Liver (tissue), 7 donors: ENCODE measurements at regions not wholly inside any gene's neighbourhood (a gene's known extent, or its start where the extent isn't known, plus 50 kb on each side); places are given as distances from the start of the nearest gene placed in this dataset.

ENCODE experiments used
- DNase-seq: peaks from one replicate; pipeline ENCODE4 v3.0.0-alpha.2; 2017; ENCODE audit warnings: low spot score
- H3K27ac ChIP-seq, 2 donors: one replicate each; pipeline ENCODE4 v1.7.0; 2013; ENCODE audit warnings: inconsistent platforms in 2 of 2, low read length in 2 of 2, control low read depth in 1 of 2, low read depth in 1 of 2, mild to moderate bottlenecking in 1 of 2
- H3K27me3 ChIP-seq, 4 donors: one replicate each; pipeline versions ENCODE4 v1.6.1 to v1.7.0; 2013; ENCODE audit warnings: low read length in 3 of 4, inconsistent platforms in 1 of 4, mild to moderate bottlenecking in 1 of 4, moderate library complexity in 1 of 4; ENCODE audit not compliant: control insufficient read depth in 4 of 4, insufficient read depth in 4 of 4
- H3K36me3 ChIP-seq, 4 donors: one replicate each; pipeline versions ENCODE4 v1.6.1 to v1.7.0; 2013; ENCODE audit warnings: low read length in 3 of 4, mild to moderate bottlenecking in 3 of 4, low read depth in 1 of 4, moderate library complexity in 1 of 4; ENCODE audit not compliant: control insufficient read depth in 4 of 4, insufficient read depth in 3 of 4
- H3K4me1 ChIP-seq, 4 donors: one replicate each; pipeline versions ENCODE4 v1.6.1 to v1.7.0; 2013; ENCODE audit warnings: low read length in 3 of 4, mild to moderate bottlenecking in 3 of 4, moderate library complexity in 1 of 4; ENCODE audit not compliant: control insufficient read depth in 4 of 4, insufficient read depth in 4 of 4
- H3K4me3 ChIP-seq, 3 donors: one replicate each; pipeline versions ENCODE4 v1.6.1 to v1.7.0; 2013; ENCODE audit warnings: low read length in 3 of 3, control low read depth in 1 of 3, low read depth in 1 of 3, mild to moderate bottlenecking in 1 of 3
- H3K9ac ChIP-seq, 2 donors: one replicate each; pipeline ENCODE4 v1.7.0; 2013; ENCODE audit warnings: low read length in 2 of 2, mild to moderate bottlenecking in 2 of 2, moderate library complexity in 2 of 2, control low read depth in 1 of 2, low read depth in 1 of 2
- H3K9me3 ChIP-seq, 4 donors: one replicate each; pipeline versions ENCODE4 v1.6.1 to v1.7.0; 2013; ENCODE audit warnings: low read length in 3 of 4; ENCODE audit not compliant: control insufficient read depth in 4 of 4
- FOXA1 ChIP-seq: IDR thresholded peaks from 2 replicates; pipeline ENCODE4 v1.6.1; 2016; ENCODE audit warnings: antibody characterized with exemption
- FOXA2 ChIP-seq: IDR thresholded peaks from 2 replicates; pipeline ENCODE4 v1.6.1; 2016; ENCODE audit warnings: antibody characterized with exemption
- GABPA ChIP-seq, 2 donors: IDR thresholded peaks in 1 of 2; conservative IDR thresholded peaks in 1 of 2; 2 replicates each; pipeline ENCODE4 v1.6.1; 2016; ENCODE audit warnings: antibody characterized with exemption in 2 of 2, mild to moderate bottlenecking in 1 of 2, moderate library complexity in 1 of 2
- HNF4A ChIP-seq, 2 donors: conservative IDR thresholded peaks; 2 replicates each; pipeline ENCODE4 v1.6.1; 2016; ENCODE audit warnings: antibody characterized with exemption in 2 of 2, mild to moderate bottlenecking in 2 of 2
- NR2F2 ChIP-seq: IDR thresholded peaks from 2 replicates; pipeline ENCODE4 v1.6.1; 2016; ENCODE audit warnings: antibody characterized with exemption
- RAD21 ChIP-seq, 2 donors: IDR thresholded peaks; 2 replicates each; pipeline ENCODE4 v1.6.1; 2016; ENCODE audit warnings: antibody characterized with exemption in 2 of 2, mild to moderate bottlenecking in 2 of 2
- RXRA ChIP-seq, 2 donors: IDR thresholded peaks; 2 replicates each; pipeline ENCODE4 v1.6.1; 2017 to 2018; ENCODE audit warnings: antibody characterized with exemption in 2 of 2, mild to moderate bottlenecking in 1 of 2
- SP1 ChIP-seq: IDR thresholded peaks from 2 replicates; pipeline ENCODE4 v1.6.1; 2018; ENCODE audit warnings: antibody characterized with exemption, mild to moderate bottlenecking
- TAF1 ChIP-seq: conservative IDR thresholded peaks from 2 replicates; pipeline ENCODE4 v1.6.1; 2016; ENCODE audit warnings: antibody characterized with exemption, mild to moderate bottlenecking
- YY1 ChIP-seq: IDR thresholded peaks from 2 replicates; pipeline ENCODE4 v1.6.1; 2016; ENCODE audit warnings: antibody characterized with exemption, mild to moderate bottlenecking
- WGBS: extraction: QIAGEN DNeasy Blood & Tissue Kit; methylation state at CpG from one replicate; pipeline ENCODE4 v1.1.7; 2013; 5-methylcytosine and 5-hydroxymethylcytosine counted together
- TF ChIP-seq, protein P1 (sequence below): IDR thresholded peaks from 2 replicates; pipeline ENCODE4 v1.6.1; 2016; ENCODE audit warnings: antibody characterized with exemption
- TF ChIP-seq, protein P2 (sequence below): IDR thresholded peaks from 2 replicates; pipeline ENCODE4 v1.6.1; 2016; ENCODE audit warnings: antibody characterized with exemption
- TF ChIP-seq, protein P3 (sequence below): IDR thresholded peaks from 2 replicates; pipeline ENCODE4 v1.6.1; 2016; ENCODE audit warnings: antibody characterized with exemption
- donor health status: healthy.
- donor health status: healthy.
- donor health status: healthy.
- donor health status: healthy.

DNA sequence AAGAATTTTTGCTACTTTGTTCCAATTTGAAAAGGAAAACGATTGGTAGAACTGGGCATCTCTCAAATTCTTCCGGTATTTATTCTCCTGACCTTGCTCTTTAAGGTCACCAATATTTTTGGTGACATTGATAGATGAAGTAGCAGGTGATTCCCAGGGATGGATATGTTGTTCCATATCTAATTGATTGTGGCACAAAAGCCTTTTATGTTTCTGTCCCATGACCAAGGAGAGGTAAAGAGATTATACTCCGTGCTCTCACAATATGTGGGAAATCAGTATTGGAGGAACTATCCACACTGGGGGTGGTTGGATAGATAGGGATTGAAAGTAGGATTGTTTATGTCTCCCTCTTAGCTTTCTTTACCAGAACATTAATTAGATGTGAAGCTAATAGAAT, 61.7 kb upstream of the LRIG3 start:
- DNase-seq = no peak
- WGBS = 89% methylated on average over 3 of the region's 3 CpGs
- H3K36me3 ChIP-seq = no peaks in the 10 kb centered on the region
- H3K27ac ChIP-seq = no peak overlapping the region
- H3K27me3 ChIP-seq = no peaks in the 10 kb centered on the region
- H3K9ac ChIP-seq = no peak overlapping the region
- no peaks in the 10 kb centered on the region for H3K9me3 ChIP-seq
- TF ChIP-seq RXRA (IDR thresholded peaks at IDR 0.05) (no peak), YY1 (no peak)
- no peak overlapping the region for H3K4me3 ChIP-seq
- H3K4me1 ChIP-seq = no peaks in the 10 kb centered on the region

DNA sequence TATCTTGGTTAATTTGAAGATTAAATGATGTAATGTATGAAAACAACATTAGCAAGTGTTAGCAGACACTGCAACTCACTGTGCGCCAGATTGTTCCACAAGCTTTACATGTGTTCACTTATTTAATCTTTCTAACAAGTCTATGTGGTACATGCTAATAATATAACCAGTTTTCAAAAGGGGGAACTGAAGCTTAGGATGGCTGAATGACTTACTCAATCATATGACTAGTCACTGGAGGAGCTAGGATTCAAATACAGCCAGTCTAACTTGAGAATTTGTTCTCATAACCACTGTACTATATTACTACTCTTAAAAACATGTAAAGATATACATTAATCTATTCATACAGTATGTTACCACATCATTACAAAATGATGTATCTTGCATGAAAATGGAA, 60.5 kb upstream of the LRIG3 start:
- WGBS = 99% methylated on average over 1 of the region's 1 CpG
- Histone ChIP-seq H3K27ac (no peak overlapping the region), H3K9ac (no peak overlapping the region), H3K4me1 (no peaks in the 10 kb centered on the region), H3K36me3 (no peaks in the 10 kb centered on the region), H3K4me3 (no peak overlapping the region), H3K27me3 (no peaks in the 10 kb centered on the region), H3K9me3 (no peaks in the 10 kb centered on the region)
- DNase-seq = no peak
- no peak for TF ChIP-seq RAD21 (IDR thresholded peaks at IDR 0.05)
- TF ChIP-seq, protein P1, sequence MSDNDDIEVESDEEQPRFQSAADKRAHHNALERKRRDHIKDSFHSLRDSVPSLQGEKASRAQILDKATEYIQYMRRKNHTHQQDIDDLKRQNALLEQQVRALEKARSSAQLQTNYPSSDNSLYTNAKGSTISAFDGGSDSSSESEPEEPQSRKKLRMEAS = no peak
- no peak for TF ChIP-seq RXRA (IDR thresholded peaks at IDR 0.05)

DNA sequence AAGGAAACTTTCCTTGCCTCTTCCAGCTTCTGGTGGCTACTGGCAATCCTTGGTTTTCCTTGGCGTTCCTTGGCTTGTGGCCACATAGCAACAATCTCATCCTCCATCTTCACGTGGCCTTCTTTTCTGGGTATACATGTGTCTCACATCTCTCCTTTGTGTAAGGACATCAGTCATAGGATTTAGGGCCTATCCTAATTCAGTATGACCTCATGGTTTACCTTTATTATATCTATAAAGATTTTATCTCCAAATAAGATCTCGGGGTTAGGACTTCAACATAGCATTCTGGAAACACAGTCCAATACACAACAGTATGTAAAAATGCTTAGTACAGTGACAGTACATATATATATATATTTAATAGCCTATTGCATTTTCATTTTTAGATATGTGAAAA, 58.4 kb upstream of the LRIG3 start:
- Histone ChIP-seq H3K27ac (no peak overlapping the region), H3K4me3 (no peak overlapping the region), H3K27me3 (no peaks in the 10 kb centered on the region), H3K9me3 (no peaks in the 10 kb centered on the region), H3K4me1 (no peaks in the 10 kb centered on the region), H3K9ac (no peak overlapping the region), H3K36me3 (no peaks in the 10 kb centered on the region)
- TF ChIP-seq SP1 (no peak), FOXA1 (no peak), HNF4A (conservative IDR thresholded peaks at IDR 0.05) (no peak), NR2F2 (no peak), GABPA (IDR thresholded peaks at IDR 0.05 in 1 of 2, conservative IDR thresholded peaks at IDR 0.05 in 1 of 2) (no peak), FOXA2 (no peak)
- TF ChIP-seq, protein P2, sequence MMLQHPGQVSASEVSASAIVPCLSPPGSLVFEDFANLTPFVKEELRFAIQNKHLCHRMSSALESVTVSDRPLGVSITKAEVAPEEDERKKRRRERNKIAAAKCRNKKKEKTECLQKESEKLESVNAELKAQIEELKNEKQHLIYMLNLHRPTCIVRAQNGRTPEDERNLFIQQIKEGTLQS = no peak
- TF ChIP-seq, protein P1 = no peak
- 88% methylated on average over 3 of the region's 3 CpGs for WGBS
- no peak for DNase-seq

DNA sequence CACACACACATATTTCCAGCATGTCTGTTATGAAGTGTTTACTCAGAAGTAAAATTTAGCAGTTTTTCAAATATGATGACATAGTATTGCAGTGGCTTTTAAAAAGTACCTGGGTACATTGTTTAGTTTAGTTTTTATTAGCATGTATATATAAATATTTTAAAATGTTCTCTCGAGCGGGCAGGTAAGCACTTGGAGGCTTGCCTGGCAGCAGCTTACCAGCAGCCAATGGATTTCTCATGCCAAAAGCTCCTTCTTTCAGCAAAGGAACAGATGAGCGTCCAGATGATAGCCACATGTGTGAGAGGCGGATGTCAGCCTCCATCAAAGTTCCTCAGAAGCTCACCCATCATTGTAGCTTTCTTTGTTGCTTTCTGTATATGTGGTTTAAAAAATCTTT, 57.2 kb upstream of the LRIG3 start:
- Histone ChIP-seq H3K4me3 (no peak overlapping the region), H3K27ac (no peak overlapping the region), H3K9me3 (no peaks in the 10 kb centered on the region), H3K27me3 (no peaks in the 10 kb centered on the region), H3K36me3 (no peaks in the 10 kb centered on the region), H3K9ac (no peak overlapping the region), H3K4me1 (no peaks in the 10 kb centered on the region)
- TF ChIP-seq, protein P3, sequence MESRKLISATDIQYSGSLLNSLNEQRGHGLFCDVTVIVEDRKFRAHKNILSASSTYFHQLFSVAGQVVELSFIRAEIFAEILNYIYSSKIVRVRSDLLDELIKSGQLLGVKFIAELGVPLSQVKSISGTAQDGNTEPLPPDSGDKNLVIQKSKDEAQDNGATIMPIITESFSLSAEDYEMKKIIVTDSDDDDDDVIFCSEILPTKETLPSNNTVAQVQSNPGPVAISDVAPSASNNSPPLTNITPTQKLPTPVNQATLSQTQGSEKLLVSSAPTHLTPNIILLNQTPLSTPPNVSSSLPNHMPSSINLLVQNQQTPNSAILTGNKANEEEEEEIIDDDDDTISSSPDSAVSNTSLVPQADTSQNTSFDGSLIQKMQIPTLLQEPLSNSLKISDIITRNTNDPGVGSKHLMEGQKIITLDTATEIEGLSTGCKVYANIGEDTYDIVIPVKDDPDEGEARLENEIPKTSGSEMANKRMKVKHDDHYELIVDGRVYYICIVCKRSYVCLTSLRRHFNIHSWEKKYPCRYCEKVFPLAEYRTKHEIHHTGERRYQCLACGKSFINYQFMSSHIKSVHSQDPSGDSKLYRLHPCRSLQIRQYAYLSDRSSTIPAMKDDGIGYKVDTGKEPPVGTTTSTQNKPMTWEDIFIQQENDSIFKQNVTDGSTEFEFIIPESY = no peak
- TF ChIP-seq TAF1 = no peak
- TF ChIP-seq FOXA1 = no peak
- TF ChIP-seq RXRA (IDR thresholded peaks at IDR 0.05) = no peak
- no peak for TF ChIP-seq FOXA2
- TF ChIP-seq, protein P1 = no peak
- no peak for TF ChIP-seq RAD21 (IDR thresholded peaks at IDR 0.05)
- no peak for TF ChIP-seq HNF4A (conservative IDR thresholded peaks at IDR 0.05)
- TF ChIP-seq, protein P2 = no peak
- TF ChIP-seq NR2F2 = no peak
- 89% methylated on average over 4 of the region's 4 CpGs for WGBS
- DNase-seq = no peak
